ENCODE measurements at regions not wholly inside any gene's neighbourhood (a gene's known extent, or its start where the extent isn't known, plus 50 kb on each side); places are given as distances from the start of the nearest gene placed in this dataset.

DNA sequence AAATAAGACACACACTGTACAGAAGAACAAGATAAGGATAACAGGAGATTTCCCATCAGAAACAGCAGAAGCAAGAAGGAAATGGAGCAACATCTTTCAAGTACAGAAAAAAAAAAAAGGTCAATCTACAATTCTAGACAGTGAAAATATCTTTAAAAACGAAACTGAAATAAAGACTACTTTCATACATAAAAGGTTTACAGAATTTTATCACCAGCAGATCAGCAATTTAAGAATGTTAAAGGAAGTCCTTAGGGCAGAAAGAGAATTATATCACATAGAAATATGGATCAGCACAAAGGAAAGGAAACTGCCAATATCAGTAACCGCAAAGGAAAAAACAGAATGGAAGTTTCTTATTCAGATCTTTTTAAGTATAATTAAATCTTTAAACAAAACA, 931.0 kb downstream of the EPHA4 start:
- intact Hi-C loops (cut with DNase I), result no loop called here
- no peak for DNase-seq (ENCODE audit: low spot score)

DNA sequence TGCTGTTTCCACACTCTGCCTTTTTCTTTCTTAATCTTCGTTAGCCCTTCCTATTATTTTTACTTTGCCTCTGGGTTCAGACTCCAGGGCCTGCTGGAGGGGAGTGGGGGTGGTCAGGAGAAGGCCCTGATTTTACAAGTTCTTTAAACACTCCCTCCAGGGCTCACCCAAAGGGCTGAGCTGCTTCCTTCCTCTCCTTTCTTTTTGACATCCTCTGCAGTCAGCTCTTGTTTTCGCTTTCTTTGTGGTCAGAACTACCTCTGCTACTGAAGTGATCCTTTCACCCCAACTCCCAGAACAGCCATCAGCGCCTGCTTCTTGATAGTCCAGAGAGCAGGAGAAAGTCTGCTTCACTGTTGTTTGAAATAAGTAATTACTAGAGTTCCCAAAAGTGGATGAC, 925.7 kb downstream of the EPHA4 start:
- DNase-seq (ENCODE audit: low spot score), result no peak

DNA sequence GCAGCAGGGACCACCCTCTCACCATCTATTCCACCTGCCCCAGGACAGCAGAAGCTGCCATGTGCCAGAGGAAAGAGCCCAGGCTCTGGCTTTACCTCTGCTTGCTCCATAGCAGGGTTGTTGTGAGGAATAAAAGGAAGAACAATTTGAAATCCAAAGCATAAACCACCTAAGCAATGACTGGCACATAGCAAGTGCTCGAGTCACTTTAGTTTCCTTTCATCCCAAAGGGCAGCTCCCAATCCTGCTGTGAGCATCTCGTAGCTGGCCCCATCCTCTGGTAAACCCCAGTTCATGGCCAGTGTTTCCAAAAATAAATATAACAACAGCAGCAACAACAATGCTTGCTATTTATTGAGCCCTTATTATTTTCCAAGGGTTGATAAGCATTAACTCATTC, 923.5 kb downstream of the EPHA4 start:
- intact Hi-C loops (cut with DNase I), result no loop called here
- no peak for DNase-seq (ENCODE audit: low spot score)

More for the DNA sequence above, 925.7 kb downstream of the EPHA4 start:
- intact Hi-C loops (cut with DNase I), result no loop called here

DNA sequence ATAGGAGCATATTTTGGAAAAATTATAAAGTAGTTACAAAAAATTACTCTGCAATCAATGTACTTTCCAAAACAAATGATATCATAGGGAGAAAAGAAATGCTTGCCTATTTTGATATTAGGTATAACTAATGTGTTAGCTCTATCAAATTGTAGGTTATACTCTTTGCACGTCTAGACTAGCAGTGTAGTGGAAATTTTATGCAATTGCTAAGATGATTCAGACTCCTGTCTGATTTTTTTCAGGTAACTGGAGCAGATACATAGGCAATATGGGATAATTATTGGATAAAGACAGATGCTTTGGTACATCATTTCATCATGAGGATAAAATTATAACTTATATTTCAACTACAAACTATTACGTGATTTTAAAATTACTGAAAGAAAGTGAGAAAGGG, 918.3 kb downstream of the EPHA4 start:
- intact Hi-C loops (cut with DNase I), result no loop called here
- no peak for DNase-seq (ENCODE audit: low spot score)

DNA sequence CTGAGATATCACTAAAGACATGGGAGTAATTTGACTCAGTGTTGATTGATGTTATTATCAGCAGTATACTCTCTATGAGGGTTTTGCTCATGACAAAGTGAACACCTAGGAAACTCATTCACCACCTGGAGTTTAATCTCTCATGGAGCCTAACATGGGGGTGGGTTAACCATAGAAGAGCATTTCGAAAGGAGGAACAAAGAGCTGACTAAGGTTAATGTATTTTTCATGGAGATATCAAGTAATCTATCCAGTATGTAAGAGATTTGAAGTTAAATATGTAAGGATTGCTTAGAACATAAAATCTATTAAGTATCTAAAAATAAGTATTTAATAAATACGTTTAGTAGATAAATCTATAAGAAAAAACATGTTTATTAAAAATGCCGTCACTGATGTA, 917.8 kb downstream of the EPHA4 start:
- no peak for DNase-seq (ENCODE audit: low spot score)
- intact Hi-C loops (cut with DNase I), result no loop called here

DNA sequence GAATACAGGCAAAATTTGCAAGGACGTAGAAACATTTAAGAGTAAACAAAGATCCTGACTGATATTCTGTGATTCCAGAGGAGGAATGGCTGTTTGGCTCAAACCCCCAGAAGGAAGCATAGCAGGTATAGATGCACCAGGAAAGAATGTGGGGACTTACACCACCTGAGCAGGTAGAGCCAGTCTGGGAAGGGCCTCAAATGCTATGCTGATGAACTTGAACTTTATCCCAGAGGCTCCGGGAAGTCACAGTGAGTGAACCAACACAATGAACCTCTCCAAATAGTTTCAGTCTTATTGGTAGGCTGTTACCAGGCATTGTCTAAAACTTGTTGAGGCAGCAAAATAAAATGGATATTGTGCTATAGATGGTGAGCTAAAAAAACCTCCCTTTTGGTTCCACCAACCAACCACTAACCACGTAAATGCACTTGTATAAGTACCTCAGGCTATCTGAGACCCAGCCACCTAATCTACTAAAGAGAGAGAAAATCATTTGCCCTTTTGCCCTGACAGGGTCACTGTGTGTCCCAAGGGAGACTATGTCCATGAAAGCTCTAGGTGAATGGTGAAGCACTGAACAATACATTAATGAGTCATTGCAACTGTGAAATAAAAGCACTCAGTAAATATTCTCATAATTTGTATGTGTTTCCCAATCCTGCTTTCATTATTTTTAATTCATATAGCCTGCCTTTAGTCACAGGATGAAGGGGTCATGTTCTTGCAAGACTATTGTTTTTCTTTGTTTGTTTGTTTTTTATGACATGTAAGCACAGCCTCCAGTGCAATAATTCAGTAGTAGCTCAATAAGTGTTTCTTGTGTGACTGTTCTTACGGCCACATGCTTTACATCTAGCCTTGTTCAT, 911.6 kb downstream of the EPHA4 start:
- intact Hi-C loops (cut with DNase I), result no loop called here
- DNase-seq (ENCODE audit: low spot score), result no peak

DNA sequence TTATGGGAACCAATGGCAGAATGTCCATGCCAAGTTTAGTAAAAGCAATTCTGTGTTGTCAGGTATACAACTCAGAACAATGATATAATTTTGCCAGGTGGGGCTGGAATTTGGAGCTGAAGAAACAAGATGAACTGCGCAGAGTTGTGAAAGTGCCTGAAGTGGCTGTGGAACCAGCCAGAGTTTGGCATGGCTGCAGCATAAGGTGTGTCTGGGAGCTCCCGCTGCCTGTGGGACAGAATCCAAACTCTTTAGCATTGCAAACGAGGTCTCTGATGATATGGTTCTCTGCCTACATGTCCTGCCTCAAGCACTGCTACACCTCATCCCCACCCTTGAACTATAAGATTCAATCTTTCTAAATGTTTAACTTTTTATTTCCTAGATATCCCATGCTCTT, 909.7 kb downstream of the EPHA4 start:
- DNase-seq (ENCODE audit: low spot score), result no peak
- intact Hi-C loops (cut with DNase I), result no loop called here

DNA sequence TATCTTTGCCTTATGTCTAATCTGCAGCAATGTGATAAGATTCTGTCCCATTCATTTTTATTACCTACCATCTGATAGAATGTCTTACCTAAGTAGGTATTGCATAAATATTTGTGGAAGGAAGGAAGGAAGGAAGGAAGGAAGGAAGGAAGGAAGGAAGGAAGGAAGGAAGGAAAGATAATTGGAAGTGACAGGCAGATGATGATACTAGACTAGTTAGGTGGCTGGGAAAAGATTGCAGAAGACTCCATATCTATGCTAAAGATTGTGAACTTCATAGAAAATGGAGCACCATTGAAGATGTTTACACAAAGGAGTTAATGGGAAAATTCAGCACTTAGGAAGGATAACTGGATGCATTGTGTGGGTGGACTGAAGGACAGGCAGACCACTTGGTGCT, 909.0 kb downstream of the EPHA4 start:
- DNase-seq (ENCODE audit: low spot score), result no peak
- intact Hi-C loops (cut with DNase I), result no loop called here

DNA sequence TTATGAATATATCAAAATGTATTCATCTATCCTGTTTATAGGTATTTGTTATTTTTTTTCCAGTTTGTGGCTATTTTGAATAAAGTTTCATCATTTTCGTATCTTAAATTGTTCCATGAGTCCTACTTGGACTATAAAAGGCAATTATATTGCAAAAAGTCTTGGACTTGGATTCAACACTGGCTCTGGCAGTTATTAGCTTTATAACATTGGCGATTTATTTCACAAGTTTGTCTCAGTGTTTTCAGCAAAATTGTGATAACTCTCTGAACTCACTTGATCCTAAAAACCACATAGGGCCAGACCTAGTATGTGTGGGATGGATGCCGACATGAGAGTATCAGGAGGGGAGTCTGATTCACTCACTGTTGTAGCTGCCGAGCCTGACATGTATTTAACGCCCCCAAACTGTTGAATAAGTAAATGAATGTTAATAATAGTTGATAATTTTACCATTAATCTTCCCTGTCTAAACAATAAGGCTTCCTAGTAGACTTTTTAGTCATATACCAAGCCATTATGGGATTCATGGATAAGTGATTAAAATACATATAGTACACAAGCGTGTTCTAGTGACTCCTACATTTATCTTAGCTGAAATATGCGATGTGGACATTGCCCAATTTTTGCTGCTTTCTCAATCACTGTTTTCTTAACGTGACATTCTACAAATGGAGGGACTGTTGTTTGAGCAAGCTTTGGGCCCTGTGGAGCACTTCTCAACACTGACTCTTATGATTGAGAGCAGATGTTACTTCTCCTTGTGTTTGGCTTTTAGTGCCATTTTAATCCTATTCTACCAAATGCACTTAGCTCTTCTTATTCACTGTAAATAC, 907.6 kb downstream of the EPHA4 start:
- DNase-seq (ENCODE audit: low spot score), result no peak
- intact Hi-C loops (cut with DNase I), result no loop called here

DNA sequence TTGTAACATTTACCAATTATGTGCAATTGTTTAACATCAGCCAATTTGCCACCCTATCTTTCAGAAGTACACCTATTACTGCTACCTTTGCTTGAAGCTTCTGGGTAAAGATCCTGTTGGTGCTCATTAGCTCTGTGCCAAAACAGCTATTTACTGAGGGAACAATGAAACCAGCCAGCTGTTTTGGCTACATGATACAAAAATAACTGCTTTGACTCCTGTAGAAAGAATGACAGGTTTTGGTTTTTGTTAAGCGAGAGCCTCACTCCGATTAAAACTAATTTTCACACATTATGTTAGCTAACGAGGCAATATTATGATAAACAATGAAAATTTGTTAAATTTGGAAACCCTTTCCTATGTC, 907.0 kb downstream of the EPHA4 start:
- intact Hi-C loops (cut with DNase I), result no loop called here
- no peak for DNase-seq (ENCODE audit: low spot score)

DNA sequence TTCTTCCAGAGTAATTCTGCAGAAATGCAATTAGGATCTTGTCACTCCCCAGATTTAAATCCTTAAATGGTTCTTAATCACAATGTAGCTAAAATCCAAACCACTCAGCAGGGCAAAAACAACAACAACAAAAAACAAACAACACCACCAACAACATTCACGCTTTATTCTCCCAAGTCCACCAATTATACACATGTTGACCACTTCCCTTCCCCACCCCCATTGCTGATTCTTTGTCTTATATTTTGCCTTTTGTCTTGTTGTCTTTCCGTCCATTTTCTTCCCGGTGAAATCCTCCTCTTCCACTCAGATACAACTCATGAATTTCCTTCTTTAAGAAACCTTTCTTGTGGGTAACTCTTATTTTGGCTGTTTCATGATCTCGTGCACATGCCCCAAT, 902.8 kb downstream of the EPHA4 start:
- intact Hi-C loops (cut with DNase I), result no loop called here

DNA sequence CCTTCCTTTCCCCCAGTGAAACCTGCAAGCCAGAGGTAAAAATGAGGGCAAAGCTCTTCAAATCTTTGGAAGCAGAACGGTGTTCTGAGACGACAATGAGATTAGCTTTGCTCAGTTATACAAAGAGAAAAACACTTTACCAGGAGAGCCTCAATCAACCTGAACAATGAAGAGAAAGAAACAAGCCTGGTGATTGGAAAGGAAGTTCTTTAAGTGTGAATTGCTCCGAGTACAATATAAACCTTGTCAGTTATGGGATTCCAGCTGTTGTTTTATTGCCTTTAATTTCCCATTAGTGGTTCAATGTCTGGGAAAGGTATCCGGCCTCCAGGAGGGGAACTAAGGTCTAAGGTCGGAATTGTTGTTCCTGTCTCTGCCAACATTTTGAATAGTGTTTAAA, 901.6 kb downstream of the EPHA4 start:
- intact Hi-C loops (cut with DNase I), result loop anchor here (10.0 kb wide), 1 partner anchor 296 kb away; no protein-coding TSS in a partner anchor

More for the DNA sequence above, 902.8 kb downstream of the EPHA4 start:
- no peak for DNase-seq (ENCODE audit: low spot score)

DNA sequence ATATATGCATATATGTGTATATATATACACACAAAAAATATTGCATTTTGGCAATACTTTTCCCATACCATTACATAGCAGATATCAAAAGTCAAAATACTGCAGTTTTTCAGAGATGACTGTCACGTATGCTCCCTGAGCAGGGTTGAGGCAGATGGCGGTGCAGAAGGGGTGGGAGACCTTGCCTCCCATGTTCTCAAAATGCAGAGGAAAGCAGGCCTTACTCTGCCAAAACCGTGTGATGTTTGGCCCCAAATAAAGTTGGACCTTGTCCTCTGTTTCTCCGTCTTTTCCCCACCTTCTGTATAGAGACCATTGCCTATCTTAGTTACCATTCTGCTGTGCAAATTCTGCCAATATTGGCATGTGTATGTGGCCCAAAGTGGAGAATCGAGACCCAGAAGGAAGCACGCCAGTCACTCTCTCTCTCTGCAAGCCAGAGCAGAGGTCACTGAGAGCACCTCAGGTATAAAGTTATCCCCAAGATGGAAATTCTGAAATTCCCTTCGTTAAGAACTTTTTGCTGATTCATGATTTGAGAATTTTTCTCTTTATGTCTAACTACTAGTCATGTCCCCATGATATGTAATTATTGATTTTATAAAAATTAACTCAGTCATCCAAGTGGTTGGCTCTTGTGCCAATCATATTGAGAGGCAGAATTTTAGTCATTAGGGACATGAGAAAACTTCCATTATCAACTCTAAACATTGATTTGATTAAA, 898.8 kb downstream of the EPHA4 start:
- intact Hi-C loops (cut with DNase I), result loop anchor here (10.0 kb wide), 1 partner anchor 299 kb away; no protein-coding TSS in a partner anchor
- DNase-seq (ENCODE audit: low spot score), result no peak

More for the DNA sequence above, 901.6 kb downstream of the EPHA4 start:
- DNase-seq (ENCODE audit: low spot score), result no peak

DNA sequence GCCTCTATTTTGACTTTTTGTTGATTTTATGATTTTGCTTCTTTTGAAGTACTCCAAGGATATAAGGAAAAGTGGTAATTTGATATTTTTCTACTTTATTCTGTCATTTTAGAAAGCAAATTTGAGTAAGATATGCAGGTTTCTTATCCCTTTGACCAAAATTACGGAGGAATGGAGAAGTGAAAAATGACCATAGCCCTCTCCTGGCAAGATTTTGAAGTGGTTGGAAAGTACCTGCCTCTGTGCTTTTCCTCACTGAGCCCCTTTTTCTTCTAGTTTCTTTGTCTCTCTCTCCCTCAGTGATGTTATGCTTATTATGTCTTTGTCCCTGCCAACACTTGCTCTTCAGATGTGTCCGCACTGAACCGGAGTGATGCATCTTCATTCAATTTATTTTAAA, 898.1 kb downstream of the EPHA4 start:
- DNase-seq (ENCODE audit: low spot score), result no peak
- intact Hi-C loops (cut with DNase I), result loop anchor here (10.0 kb wide), 1 partner anchor 299 kb away; no protein-coding TSS in a partner anchor

DNA sequence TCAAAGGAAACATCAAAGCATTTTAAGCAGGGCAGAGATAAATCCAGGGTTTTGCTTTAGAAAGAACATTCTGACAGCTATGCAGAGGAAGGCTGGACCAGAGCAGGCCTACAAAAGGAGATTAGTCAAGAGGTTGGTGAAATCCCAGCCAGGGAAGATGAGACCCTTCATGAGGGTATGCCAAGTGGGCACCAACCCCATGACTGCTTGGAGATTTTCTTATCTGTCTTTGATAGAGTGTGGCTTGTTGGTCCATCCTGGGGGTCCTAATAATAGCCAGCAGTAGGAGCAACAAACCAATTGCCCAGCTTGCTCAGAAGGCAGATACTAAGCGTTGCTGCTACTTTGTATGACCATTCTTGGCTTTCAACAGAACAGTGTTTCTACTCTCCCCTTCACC, 895.4 kb downstream of the EPHA4 start:
- DNase-seq (ENCODE audit: low spot score), result no peak
- intact Hi-C loops (cut with DNase I), result loop anchor here (10.0 kb wide), 1 partner anchor 302 kb away; no protein-coding TSS in a partner anchor

DNA sequence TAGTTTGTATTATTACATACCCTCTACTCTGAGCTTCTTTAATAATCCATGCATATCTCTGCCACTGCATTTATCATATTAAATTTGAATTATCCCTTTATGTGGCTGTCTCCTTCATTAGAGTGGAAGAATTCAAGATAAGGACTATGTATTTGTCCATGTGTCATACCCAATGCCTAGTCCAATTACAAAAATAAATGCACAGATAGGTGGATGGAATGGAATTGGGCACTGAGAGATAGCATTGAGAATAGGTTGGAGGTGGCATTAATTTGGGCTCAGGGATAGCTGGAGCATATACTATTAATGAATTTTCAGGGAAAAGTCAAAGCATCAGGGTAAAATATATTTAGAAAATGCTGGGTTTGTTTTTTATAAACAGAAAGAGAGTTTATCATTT, 893.2 kb downstream of the EPHA4 start:
- intact Hi-C loops (cut with DNase I), result loop anchor here (10.0 kb wide), 1 partner anchor 304 kb away; no protein-coding TSS in a partner anchor
- no peak for DNase-seq (ENCODE audit: low spot score)

DNA sequence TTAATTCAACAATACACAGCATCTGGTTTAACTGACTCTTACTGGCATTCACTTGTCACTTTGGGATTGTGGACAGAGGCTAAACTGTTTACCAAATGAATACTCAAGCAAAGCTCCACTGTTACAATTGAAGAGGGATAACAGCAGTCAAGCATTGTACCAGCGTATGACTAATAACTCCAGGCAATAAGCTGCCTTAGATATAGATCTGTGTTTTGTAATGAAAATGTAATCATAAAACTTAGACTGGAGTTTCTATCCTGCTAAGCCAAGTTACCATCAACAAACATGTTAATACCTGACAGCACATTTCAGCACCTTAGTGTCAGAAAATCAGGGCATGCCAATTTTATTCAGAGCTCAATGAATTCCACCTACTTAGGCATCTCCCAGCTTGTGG, 889.5 kb downstream of the EPHA4 start:
- intact Hi-C loops (cut with DNase I), result loop anchor here (10.0 kb wide), 3 partner anchors 392 to 948 kb away; no protein-coding TSS in a partner anchor
- no peak for DNase-seq (ENCODE audit: low spot score)

DNA sequence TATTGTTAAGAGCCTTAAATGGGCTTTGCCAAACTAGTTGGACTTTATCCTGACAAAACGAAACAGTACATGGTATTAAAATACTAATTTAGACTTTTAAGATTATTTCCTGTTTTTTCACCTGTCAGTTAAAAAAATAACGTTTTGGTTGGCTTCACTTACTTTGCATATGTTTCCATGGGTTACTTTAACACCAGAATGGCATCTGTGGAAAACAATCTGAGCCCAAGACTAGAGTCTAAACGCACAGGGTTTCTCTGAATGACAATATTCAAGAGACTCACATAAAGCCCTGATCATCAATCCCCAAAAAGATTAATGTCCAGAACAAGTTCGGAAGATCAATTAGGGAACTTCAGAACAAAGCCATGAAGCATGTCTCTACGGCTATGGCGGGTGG, 888.0 kb downstream of the EPHA4 start:
- no peak for DNase-seq (ENCODE audit: low spot score)
- intact Hi-C loops (cut with DNase I), result loop anchor here (10.0 kb wide), 3 partner anchors 391 to 949 kb away; no protein-coding TSS in a partner anchor

DNA sequence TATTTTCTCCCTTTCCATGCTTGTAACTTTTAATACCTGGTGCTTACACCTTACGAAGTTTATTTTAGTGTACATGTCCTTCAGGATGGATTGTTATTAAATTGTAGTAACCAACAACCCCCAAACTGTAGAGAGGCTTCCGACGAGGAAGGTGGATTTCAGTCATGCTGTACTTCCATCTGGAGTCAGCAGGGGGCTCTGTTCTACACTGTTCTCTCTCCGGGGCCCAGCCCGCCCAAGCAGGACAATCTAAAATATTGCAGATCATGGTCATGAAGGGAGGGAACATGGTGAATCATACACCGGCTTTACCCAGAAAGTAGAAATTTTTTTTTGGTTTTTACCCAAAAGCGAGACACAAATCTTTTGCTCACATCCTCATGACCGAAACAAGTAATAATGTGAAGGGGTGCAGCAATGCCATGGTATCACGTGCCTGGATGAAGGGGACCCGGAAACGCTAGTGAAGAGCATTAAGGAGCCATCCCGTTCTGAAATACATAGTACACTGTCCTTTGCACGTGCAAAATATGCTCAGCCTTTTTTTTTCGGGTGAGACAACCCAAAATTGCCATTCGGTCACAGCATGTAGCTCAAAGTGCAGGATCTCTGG, 884.8 kb downstream of the EPHA4 start:
- peak; percentile 77 for DNase-seq (ENCODE audit: low spot score)
- intact Hi-C loops (cut with DNase I), result loop anchor here (1.0 to 10.0 kb wide), 5 partner anchors 387 to 953 kb away; no protein-coding TSS in a partner anchor

All from cardiac septum (tissue), 1 donor.